Heart left ventricle (tissue), 13 donors: ENCODE measurements at regions not wholly inside any gene's neighbourhood (a gene's known extent, or its start where the extent isn't known, plus 50 kb on each side); places are given as distances from the start of the nearest gene placed in this dataset.

ENCODE experiments used
- CTCF ChIP-seq, 12 donors: fragments of 200-600 bp; sonication (generic) in 4 of 12; IDR thresholded peaks; one replicate each; pipeline versions ENCODE4 v1.5.0 to v1.8.0; 2018 to 2022; ENCODE audit warnings: antibody characterized with exemption in 12 of 12, mild to moderate bottlenecking in 5 of 12
- POLR2A ChIP-seq, 2 donors: fragments of 450-650 bp; IDR thresholded peaks; one replicate each; pipeline ENCODE4 v1.6.1; 2017; ENCODE audit warnings: antibody characterized with exemption in 2 of 2, mild to moderate bottlenecking in 2 of 2, moderate library complexity in 2 of 2
- donor health status: ischemic (EF 13 %, LVEDD 7.1; RV severe dilation, severe dysfunction).
- donor health status: DM: no; HTN: yes; CAD: no.
- donor health status: DM: no; HTN: no; CAD: no.
- donor health status: ischemic (EF 25% LVEDD 6.9; RV normal size, moderate dysfunction).
- donor health status: ischemic (EF 25% LVEDD 5.7; RV mildly dilated, moderate dysfunction).
- donor health status: ischemic (EF 35%, LVEDD 5.7; RV mildly dilated, moderate dysfunction).
- donor health status: nonischemic (EF 11% LVEDD 7.7; RV severe dilation, severe dysfunction).
- donor health status: DM: yes; HTN: yes; CAD: no.
- donor health status: PGD.
- donor health status: ischemic (EF 29% LVEDD 5.4; RV normal size, mild dysfunction).
- donor health status: nonischemic (EF 23%, LVEDD 6.1; RV moderate dilation, normal function).

- TF ChIP-seq POLR2A (IDR thresholded peaks at IDR 0.05): no peak
- no peak for TF ChIP-seq CTCF (IDR thresholded peaks at IDR 0.05)
Observed at GRCh38 chr9:84435902-84436301, 95.3 kb upstream of the SLC28A3 start.
